ACHN (cell line): ENCODE measurements at regions not wholly inside any gene's neighbourhood (a gene's known extent, or its start where the extent isn't known, plus 50 kb on each side); places are given as distances from the start of the nearest gene placed in this dataset.

Source experiments
- DNase-seq: peaks from one replicate; pipeline ENCODE4 v3.0.0-alpha.2; 2015
- in situ Hi-C: cut with HindIII; loops from 2 replicates; pipeline ENCODE4 v1.10.0; 2017; ENCODE audit warnings: low sequenced_read_pairs, low pct_ligation_motif_present, low pct_unique_long_range_greater_than_20kb

GRCh38 chr5:124692950-124693349 is 53.5 kb downstream of the ZNF608 start:
- no peak for DNase-seq
- in situ Hi-C loops = no loop called here

GRCh38 chr5:124692324-124692723 is 54.1 kb downstream of the ZNF608 start:
- DNase-seq = no peak
- in situ Hi-C loops = no loop called here

GRCh38 chr5:124689653-124690052 is 56.8 kb downstream of the ZNF608 start:
- in situ Hi-C loops = no loop called here
- DNase-seq = no peak

GRCh38 chr5:124686239-124687004 is 60.0 kb downstream of the ZNF608 start:
- in situ Hi-C loops = no loop called here
- DNase-seq = no peak

- in situ Hi-C loops = no loop called here
- no peak for DNase-seq
Measured at GRCh38 chr5:124685404-124685930, 61.0 kb downstream of the ZNF608 start.

- in situ Hi-C loops = no loop called here
- DNase-seq = no peak
Measured at GRCh38 chr5:124683917-124684555, 62.4 kb downstream of the ZNF608 start.

- in situ Hi-C loops = no loop called here
- no peak for DNase-seq
Measured at GRCh38 chr5:124679578-124680199, 66.8 kb downstream of the ZNF608 start.

- in situ Hi-C loops = no loop called here
- DNase-seq = no peak
Measured at GRCh38 chr5:124678922-124679519, 67.4 kb downstream of the ZNF608 start.

GRCh38 chr5:124678468-124678867 is 68.0 kb downstream of the ZNF608 start:
- no peak for DNase-seq
- in situ Hi-C loops = no loop called here

- DNase-seq = no peak
- in situ Hi-C loops = no loop called here
Measured at GRCh38 chr5:124677374-124678351, 68.8 kb downstream of the ZNF608 start.

GRCh38 chr5:124675931-124676846 is 70.2 kb downstream of the ZNF608 start:
- DNase-seq = no peak
- in situ Hi-C loops = no loop called here

GRCh38 chr5:124671193-124671592 is 75.2 kb downstream of the ZNF608 start:
- in situ Hi-C loops = no loop called here

GRCh38 chr5:124670722-124671184 is 75.7 kb downstream of the ZNF608 start:
- no peak for DNase-seq
- in situ Hi-C loops = no loop called here

More at GRCh38 chr5:124671193-124671592, 75.2 kb downstream of the ZNF608 start:
- no peak for DNase-seq

- in situ Hi-C loops = no loop called here
- no peak for DNase-seq
Measured at GRCh38 chr5:124669956-124670721, 76.3 kb downstream of the ZNF608 start.

- DNase-seq = no peak
- in situ Hi-C loops = no loop called here
Measured at GRCh38 chr5:124669300-124669648, 77.2 kb downstream of the ZNF608 start.
